GM21526 (cell line): ENCODE measurements at regions not wholly inside any gene's neighbourhood (a gene's known extent, or its start where the extent isn't known, plus 50 kb on each side); places are given as distances from the start of the nearest gene placed in this dataset.
A peak's percentile ranks its signal among the peaks of the same experiment; 100 is the strongest.

Experiments used
- ATAC-seq: cut with Tn5 transposase; IDR thresholded peaks from one replicate; pipeline ENCODE4 v1.9.1; 2021; ENCODE audit warnings: moderate library complexity; ENCODE audit not compliant: unreplicated experiment, low FRiP score

DNA sequence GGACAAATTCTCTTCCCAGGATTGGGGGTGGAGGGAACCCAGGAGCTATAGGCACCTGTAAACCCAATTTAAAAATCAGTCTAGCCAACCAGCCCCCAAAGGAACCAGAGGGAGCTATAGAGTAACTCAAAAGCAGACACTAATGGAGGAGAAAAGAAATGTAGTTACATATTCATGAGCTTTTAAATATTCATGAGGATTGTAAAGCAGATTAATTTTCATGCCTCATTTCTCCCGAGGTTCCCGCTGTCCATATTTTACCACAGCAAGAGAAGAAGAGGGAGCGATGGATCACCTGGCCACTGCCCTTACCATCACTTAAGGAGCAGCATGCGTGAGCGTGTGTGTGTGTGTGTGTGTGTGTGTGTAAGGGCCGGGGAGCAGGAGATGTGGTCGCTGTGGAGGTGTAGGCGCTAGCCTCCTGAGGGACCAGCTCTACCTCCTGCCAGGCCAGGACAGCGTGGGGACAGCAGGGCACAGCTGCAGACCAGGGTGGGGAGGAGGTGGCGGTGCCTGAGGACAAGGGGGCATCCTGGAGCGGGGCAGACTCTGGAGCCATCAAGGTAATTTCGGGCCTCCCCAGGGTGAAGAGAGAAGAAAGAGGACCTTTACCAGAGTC, 100.7 kb upstream of the THY1 start:
- ATAC-seq, result no peak

DNA sequence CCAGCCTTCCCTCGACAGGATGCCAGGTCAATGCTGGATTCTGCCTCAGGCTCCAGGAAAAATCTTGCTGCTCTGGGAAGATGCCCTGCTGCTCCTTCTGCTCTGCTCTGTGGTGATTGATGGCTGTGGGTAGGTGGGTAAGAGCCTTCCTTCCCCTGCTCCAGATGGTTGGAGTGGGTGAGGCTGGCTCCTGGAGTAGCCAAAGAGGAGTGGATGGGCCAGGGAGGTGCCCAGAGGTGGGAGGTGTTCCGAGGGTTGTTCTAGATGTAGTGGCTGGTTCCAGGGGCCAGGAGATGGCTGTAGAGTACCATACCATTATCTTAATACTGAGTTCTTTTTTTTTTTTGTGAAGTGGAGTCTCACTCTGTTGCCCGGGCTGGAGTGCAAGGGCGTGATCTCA, 99.6 kb upstream of the THY1 start:
- ATAC-seq, result no peak

- no peak for ATAC-seq
Measured at GRCh38 chr11:119521551-119521950, 98.6 kb upstream of the THY1 start.

DNA sequence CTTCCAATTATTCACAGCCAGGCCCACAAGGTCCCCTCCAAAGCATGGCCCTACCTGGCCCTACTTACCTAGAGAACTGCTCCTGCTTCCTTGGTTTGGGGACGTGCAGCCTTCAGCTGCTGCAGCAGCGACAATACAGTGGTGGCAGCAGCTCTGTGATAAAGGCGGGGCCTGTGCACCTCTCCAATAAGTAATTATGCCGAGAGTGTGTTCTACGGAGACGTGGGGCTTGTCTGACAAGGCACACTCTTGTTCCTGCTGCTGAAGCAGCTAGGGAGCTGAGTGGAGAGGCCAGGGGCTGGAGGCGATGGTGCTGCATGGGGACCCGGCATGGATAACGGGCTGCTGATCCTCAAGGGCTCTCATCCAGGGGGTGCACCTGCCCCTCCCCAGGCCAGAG, 98.0 kb upstream of the THY1 start:
- no peak for ATAC-seq

- ATAC-seq, result no peak
Measured at GRCh38 chr11:119520400-119520799, 97.4 kb upstream of the THY1 start.

DNA sequence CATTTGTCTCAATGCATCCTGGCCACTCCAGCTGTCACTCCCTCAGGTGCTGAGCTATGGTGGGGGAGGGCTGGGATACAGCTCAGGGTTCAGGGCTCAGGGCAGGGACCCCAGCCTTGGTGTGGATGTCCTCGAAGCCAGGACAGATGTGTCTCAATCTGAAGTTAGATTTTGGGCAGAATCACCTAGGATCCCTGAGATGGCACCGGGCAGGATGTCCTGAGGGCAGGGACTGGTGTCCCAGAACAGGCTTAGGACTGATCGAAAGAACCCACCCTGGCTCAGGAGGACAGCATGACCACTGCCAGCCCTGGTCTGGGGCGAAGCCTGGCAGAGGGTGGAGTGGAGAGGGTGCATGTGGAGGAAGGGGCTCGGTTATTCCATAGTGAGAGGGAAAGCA, 96.8 kb upstream of the THY1 start:
- ATAC-seq, result no peak

- no peak for ATAC-seq
Measured at GRCh38 chr11:119518746-119519730, 96.1 kb upstream of the THY1 start.

GRCh38 chr11:119515771-119516400, 92.9 kb upstream of the THY1 start:
- no peak for ATAC-seq

GRCh38 chr11:119513806-119514170, 90.8 kb upstream of the THY1 start:
- ATAC-seq, result no peak

- ATAC-seq, result no peak
Measured at GRCh38 chr11:119513131-119513805, 90.3 kb upstream of the THY1 start.

GRCh38 chr11:119512369-119512768, 89.4 kb upstream of the THY1 start:
- no peak for ATAC-seq

DNA sequence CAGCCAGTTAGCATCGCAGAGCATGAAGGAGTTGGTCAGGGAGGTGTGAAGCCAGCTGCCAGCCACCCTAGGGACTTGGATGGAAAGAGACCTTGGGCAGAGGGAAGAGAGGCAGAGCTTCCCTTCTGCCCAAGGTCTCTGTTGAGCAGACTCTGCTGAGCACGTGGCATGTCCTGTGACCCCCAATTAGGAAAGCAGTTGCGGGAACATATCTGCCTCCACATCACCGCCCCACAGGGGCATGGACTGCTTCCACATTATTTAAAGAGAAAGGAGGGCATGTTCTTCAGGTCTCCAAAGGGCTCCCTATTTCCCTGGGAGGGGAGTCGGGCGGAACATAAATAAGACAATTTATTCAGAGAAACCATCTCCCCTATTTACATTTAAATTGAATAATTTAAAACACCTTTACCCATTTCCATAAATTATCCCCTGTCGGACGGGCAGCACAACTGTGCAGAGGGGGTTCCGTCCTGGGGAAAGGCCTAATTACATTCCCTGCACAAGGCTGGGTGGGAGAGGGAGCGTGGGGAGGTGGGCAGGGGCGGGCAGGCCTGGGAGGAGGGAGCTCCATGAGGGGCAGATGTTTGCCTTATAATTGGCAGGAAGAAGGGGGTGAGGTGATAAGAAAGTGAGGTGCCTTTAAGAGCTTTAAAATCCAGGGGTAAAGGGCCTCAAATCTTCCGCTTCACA, 88.8 kb upstream of the THY1 start:
- ATAC-seq, result no peak

DNA sequence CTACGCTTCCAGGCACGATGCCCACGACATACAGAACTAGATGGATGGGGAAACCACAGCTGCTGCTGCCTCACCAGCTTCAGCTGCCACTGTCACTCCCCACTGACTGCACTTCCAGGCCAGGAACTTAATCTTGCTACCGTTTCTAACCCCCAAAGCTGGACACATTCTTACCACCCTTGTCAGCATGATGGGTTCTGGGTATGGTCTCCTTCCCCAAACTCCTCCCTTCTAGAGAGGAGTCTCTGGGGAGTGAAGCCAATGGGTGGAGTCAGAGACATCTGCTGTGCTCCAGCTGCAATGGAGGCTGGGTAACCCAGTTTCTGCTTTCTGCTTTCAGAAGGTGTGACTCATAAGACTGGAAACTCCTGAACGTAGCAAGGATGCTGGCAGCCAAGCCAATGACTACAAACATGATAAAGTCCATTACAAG, 87.0 kb upstream of the THY1 start:
- ATAC-seq, result peak; percentile 81

DNA sequence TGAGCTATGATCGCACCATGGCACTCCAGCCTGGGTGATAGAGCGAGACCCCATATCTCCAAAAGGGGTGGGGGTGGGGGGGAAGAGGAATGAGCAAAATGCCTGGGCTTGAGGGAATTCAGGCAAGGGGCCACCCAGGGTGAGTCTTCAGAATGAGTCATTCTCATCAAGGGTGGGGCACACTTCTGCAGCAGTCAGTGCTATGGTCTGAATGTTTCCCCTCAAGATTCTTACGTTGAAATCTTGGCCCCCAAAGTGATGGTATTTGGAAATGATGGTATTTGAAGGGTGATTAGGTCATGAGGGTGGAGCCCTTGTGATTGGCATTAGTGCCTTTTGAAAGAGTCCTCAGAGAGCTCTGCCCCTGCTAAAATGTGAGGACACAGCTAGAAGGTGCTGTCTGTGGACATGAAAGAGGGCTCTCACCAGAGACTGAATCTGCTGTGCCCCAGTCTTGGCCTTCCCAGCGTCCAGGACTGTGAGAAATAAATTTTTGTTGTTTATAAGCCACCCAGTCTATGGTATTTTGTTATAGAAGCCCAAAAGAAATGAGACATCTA, 86.4 kb upstream of the THY1 start:
- ATAC-seq, result no peak

GRCh38 chr11:119506436-119506835, 83.5 kb upstream of the THY1 start:
- no peak for ATAC-seq

- no peak for ATAC-seq
Measured at GRCh38 chr11:119505861-119506260, 82.9 kb upstream of the THY1 start.

DNA sequence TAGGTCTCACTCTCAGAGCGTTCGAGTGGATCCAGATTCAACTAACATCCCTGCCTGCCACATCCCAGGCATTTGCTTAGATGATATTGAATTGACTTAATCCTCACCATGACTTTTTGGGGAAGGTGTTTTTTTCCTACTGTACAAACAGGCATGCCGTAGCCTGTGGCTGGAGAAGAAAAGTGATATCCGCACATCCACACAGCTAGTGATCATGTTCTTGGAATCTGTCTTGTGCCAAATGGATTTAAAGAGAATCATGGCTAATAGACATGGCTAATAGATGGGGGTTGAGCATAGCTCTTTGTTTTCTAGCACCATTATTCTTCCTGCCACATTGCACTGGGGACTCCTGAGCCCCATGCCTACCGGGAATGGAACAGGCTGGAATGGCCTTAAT, 82.1 kb upstream of the THY1 start:
- ATAC-seq, result no peak

GRCh38 chr11:119504371-119504770, 81.4 kb upstream of the THY1 start:
- no peak for ATAC-seq

DNA sequence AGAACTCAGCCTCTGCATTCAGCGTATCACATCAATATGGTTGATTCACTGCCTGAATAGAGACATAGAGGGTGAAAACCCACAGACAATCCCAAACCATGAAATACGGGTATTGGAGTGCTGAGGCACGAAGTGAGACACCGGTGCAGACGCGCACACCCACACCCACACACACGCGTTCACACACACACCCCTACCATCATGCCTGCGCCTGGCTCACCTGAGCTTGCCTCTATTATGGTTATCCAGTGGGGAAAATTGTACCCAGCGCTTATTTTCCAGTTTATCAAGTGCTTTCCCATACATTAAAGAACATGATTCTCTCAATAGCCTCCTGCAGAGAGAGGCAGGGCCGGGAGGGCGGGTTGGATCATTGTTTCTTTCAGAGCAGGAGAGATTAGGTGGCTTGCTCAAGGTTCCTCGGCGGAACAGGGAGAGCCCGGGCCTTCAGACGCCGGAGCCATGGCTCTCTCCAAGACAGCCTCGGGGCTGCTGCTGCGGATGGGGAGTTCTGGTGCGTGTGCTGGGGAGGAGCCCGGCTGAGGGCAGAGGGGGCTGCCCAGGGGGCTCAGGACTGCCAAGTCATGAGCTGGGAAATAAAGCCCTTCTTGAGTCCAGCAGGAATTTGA, 78.9 kb upstream of the THY1 start:
- no peak for ATAC-seq

- ATAC-seq, result no peak
Measured at GRCh38 chr11:119497717-119498116, 74.7 kb upstream of the THY1 start.
